ENCODE measurements at regions not wholly inside any gene's neighbourhood (a gene's known extent, or its start where the extent isn't known, plus 50 kb on each side); places are given as distances from the start of the nearest gene placed in this dataset.

- no peaks in the 10 kb centered on the region for H3K4me1 ChIP-seq (ENCODE audit: control insufficient read depth, extremely low read depth, insufficient read depth, low read length)
- DNase-seq (ENCODE audit: low read depth, low spot score) (no peak), FAIRE-seq (no peak)
- no peak overlapping the region for H3K4me2 ChIP-seq (ENCODE audit: insufficient read depth, low read length)
- no peak overlapping the region for H3K9ac ChIP-seq (replicated peaks; ENCODE audit: extremely low read depth, insufficient read depth, low read length)
- intact Hi-C loops (cut with micrococcal nuclease) = no loop called here
- BruUV-seq (replicated peaks) = no TSS peak
- no peak overlapping the region for H3K27ac ChIP-seq (ENCODE audit: insufficient read depth, low read depth, low read length)
- CTCF ChIA-PET = interaction anchor here (1.2 to 1.6 kb wide), 2 partner anchors 22 to 210 kb away, joined by 3 to 7 read pairs; no protein-coding TSS in a partner anchor
- no peaks in the 10 kb centered on the region for H3K36me3 ChIP-seq (ENCODE audit: control insufficient read depth in 2 of 2, extremely low read depth in 1 of 2, insufficient read depth in 2 of 2, low read length in 2 of 2)
- TF ChIP-seq CTCF (IDR thresholded peaks at IDR 0.05; ENCODE audit: extremely low read depth in 1 of 2, insufficient read depth in 1 of 2, low read depth in 1 of 2, low read length in 2 of 2) = no peak
- TF ChIP-seq, protein P1, sequence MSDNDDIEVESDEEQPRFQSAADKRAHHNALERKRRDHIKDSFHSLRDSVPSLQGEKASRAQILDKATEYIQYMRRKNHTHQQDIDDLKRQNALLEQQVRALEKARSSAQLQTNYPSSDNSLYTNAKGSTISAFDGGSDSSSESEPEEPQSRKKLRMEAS (IDR thresholded peaks at IDR 0.05; ENCODE audit: insufficient read depth, insufficient read length) = no peak
- no peak for TF ChIP-seq GATA2 (IDR thresholded peaks at IDR 0.05; ENCODE audit: insufficient read depth, insufficient read length, low read depth, low read length)
- no peak for TF ChIP-seq JUN (IDR thresholded peaks at IDR 0.05; ENCODE audit: borderline replicate concordance, insufficient read depth, insufficient read length, low read depth)
- TF ChIP-seq FOS (IDR thresholded peaks at IDR 0.05; ENCODE audit: borderline replicate concordance, insufficient read depth, low read length) = no peak
- TF ChIP-seq POLR2A (IDR thresholded peaks at IDR 0.05; ENCODE audit: low read depth, low read length) = no peak
- TF ChIP-seq EZH2 (IDR thresholded peaks at IDR 0.05; ENCODE audit: borderline replicate concordance, low read depth, low read length, severe bottlenecking) = no peak
- TF ChIP-seq POLR2AphosphoS5 (IDR thresholded peaks at IDR 0.05; ENCODE audit: insufficient read depth, low read depth, low read length) = no peak
- no peak for TF ChIP-seq MYC (IDR thresholded peaks at IDR 0.05; ENCODE audit: low read depth, low read length)
- H3K79me2 ChIP-seq (ENCODE audit: control insufficient read depth, insufficient read depth, low read length) = no peaks in the 10 kb centered on the region
- H3K9me3 ChIP-seq (replicated peaks; ENCODE audit: control insufficient read depth, insufficient read depth, low read length) = no peaks in the 10 kb centered on the region
- POLR2A ChIA-PET = no interaction called here
- no peaks in the 10 kb centered on the region for H3K27me3 ChIP-seq (ENCODE audit: control insufficient read depth in 2 of 2, insufficient read depth in 2 of 2, low read length in 2 of 2)
- H3K9me1 ChIP-seq (replicated peaks; ENCODE audit: control insufficient read depth, extremely low read depth, insufficient read depth, low read length) = no peaks in the 10 kb centered on the region
- no peaks in the 10 kb centered on the region for H4K20me1 ChIP-seq (replicated peaks; ENCODE audit: control insufficient read depth, extremely low read depth, insufficient read depth, low read length)
- dilution Hi-C loops (cut with MboI; ENCODE audit: extremely low pct_ligation_motif_present, low sequenced_read_pairs) = no loop called here
- no peak overlapping the region for H3K4me3 ChIP-seq (replicated peaks in 1 of 3; ENCODE audit: insufficient read depth in 1 of 3, low read depth in 1 of 3, low read length in 3 of 3)
- H2AFZ ChIP-seq (ENCODE audit: low read depth, low read length) = no peak overlapping the region
Measured at GRCh38 chr4:111849746-111850284, 295.4 kb upstream of the FAM241A start.

Measured in endothelial cell of umbilical vein (primary cell).